ENCODE measurements at regions not wholly inside any gene's neighbourhood (a gene's known extent, or its start where the extent isn't known, plus 50 kb on each side); places are given as distances from the start of the nearest gene placed in this dataset.
"Not testable (repeated sequence)": the region's sequence is repeated elsewhere in the genome, so short reads cannot be mapped to it uniquely, and the experiment has no call there.

DNA sequence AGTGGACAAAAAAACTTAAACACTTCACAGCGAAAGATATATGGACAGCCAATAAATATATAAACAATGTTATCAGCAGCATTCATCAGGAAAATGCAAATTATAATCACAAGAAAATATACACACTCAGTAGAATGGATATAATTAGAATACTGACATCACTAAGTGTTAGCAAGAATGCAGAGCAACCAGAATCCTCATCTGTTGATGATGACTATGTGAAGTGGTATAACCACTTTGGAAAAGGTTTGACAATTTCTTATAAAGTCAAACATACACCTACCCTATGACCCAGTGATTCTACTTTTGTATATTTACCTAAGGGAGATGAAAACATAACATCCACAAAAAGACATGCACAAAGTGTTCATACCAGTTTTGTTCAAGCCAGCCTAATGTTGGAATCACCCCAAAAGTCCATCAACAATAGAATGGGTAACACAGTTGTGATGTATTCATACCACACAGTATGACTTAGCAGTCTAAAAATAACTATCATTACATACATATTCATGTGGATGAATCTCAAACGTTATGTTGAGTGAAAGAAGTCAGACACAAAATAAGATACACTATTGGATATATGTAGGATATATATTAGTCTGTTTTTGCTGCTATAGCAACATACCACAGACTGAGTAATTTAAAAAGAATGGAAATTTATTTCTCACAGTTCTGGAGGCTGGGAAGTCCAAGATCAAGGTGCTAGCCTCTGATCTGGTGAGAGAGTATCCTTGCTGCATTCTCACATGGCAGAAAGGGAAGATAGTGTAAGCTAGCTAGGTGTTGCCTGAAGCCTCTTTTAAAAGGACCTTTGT lies 148.8 kb upstream of the ADAMTSL1 start:
- TF ChIP-seq ZNF274 (IDR thresholded peaks at IDR 0.05; ENCODE audit: low read depth, low read length), result no peak
- no peak overlapping the region for H3K4me3 ChIP-seq (ENCODE audit: low read length)

DNA sequence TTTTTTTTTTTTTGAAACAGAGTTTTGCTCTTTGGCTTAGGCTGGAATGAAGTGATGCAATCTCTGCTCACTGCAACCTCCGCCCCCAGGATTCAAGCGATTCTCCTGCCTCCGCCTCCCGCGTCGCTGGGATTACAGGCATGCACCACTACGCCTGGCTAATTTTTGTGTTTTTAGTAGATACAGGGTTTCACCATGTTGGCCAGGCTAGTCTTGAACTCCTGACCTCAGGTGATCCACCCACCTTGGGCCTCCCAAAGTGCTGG lies 148.3 kb upstream of the ADAMTSL1 start:
- not testable (repeated sequence) for H3K4me3 ChIP-seq (ENCODE audit: low read length)

DNA sequence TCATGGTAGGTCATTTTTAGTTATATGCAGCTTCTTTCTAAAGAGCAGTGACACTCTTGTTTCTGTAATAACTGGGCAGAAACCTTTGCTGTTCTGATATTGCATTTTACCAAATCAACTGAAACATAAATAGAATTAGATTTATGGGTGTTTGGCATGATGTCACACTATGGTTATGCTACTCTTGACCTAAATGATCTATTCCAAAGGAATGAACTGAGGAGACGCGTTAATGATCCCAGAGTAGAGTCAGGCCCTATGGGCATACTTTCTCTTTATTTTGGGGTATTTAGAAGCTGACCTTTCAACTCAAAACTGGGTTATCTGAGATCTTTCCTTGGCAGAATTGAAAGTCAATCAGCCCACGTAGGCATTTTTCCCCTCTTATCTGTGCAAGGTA lies 146.8 kb upstream of the ADAMTSL1 start:
- TF ChIP-seq ZNF274 (IDR thresholded peaks at IDR 0.05; ENCODE audit: low read depth, low read length), result no peak
- no peak overlapping the region for H3K4me3 ChIP-seq (ENCODE audit: low read length)

DNA sequence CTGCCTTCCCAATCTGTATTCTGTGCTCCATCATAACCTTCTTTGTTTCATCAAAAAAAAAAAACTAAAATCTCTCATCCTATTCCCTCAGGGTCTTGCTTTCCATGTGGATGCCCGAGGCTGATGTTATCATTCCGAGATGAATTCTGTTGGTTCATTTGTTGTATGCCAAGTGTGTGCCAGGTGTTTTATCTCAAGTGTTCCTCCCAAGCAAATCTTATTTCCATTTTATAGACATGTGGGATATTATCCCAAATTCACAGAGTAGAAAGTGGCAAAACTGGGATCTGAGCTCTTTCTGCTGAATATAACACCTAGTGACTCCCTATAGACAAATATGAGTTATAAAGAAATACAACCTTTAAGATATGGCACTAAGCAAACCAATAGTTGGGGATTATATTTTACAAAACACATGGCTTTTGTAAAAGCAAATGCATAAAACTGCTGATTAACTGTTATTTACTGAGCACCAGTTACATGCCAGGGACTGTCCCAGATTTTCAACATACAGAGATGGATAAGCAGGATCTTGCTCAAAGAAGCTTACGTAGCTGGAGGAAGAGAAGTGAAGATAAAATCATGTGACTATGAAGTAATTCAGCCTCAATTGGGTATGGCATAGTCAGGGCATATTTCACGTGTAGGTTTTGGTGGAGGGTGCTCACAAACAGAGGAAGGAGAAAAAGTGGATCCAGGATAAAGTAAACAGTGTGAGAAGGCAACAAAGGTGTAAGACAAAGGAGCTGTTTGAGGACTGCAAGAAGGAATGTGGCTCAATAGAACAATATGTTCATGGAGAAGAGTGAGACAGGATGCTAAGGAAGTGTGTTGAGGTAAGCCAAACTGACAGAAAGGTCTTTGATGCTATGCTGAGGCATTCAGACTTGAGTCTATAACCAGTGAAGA lies 143.3 kb upstream of the ADAMTSL1 start:
- no peak for TF ChIP-seq ZNF274 (IDR thresholded peaks at IDR 0.05; ENCODE audit: low read depth, low read length)
- no peak overlapping the region for H3K4me3 ChIP-seq (ENCODE audit: low read length)

DNA sequence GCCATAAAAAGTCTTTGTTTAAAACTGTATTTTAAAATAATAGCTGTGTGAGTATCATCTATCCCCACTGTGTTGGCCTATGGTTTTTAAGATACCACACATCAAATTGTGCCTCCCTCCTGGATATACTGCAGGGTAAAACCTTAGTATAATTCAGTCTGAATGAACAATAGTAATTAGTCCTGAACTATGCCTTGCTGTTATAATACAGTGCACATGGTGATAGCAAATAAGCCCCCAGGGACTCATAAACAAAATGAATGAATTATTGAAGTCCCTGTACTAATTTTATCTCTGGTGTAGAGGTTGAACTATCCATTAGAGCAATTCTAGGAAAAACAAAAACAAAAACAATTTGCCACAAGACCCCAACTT lies 142.7 kb upstream of the ADAMTSL1 start:
- no peak overlapping the region for H3K4me3 ChIP-seq (ENCODE audit: low read length)
- no peak for TF ChIP-seq ZNF274 (IDR thresholded peaks at IDR 0.05; ENCODE audit: low read depth, low read length)

DNA sequence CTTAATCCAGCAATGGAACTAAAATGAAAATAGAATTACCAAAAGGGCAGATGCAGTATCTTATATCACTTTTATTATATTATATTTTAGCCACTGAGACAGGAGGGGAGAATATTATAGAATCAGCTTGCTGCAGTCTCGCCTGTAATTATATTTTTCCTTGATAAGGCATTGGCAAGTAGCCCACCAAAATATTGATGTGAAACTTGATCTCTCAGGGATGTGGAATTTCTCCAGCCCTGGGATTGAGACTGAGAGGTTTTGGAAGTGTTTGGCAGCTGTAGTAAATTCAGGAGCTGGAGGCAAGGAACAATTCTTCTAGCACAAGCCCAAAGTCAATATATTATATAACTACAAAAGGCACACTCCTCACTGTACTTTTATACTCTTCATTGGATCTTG lies 142.1 kb upstream of the ADAMTSL1 start:
- no peak for TF ChIP-seq ZNF274 (IDR thresholded peaks at IDR 0.05; ENCODE audit: low read depth, low read length)
- no peak overlapping the region for H3K4me3 ChIP-seq (ENCODE audit: low read length)

DNA sequence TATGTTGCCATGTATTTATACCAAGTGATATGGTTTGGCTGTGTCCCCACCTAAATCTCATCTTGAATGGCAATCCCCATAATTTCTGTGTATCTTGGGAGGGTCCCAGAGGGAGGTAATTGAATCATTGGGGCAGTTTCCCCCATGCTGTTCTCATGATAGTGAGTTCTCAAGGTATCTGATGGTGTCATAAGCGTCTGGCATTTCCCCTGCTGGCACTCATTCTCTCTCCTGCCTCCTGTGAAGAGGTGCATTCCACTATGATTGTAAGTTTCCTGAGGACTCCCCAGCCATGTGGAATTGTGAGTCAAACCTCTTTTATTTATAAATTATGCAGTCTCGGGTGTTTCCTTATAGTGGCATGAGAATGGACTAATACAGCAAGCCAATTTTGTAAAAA lies 140.8 kb upstream of the ADAMTSL1 start:
- TF ChIP-seq ZNF274 (IDR thresholded peaks at IDR 0.05; ENCODE audit: low read depth, low read length), result no peak
- H3K4me3 ChIP-seq (ENCODE audit: low read length), result no peak overlapping the region

DNA sequence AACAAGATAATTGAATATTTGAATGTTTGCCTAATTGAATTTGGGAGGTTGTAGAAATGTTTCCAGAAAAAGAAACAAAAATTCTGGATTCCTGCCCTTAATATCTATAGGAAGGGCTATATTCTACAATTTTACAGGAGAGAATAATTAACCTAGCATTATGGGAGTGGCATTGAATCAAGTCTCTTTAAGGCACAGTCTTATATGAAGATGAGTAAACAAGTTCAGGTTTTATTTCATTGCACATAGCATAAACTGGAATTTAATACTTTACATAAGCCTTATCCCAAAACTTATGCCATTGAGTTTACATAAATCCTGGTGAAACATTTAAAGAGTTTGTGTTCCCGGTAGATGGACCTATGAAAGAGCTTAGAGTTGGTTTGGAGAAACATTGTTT lies 138.1 kb upstream of the ADAMTSL1 start:
- no peak overlapping the region for H3K4me3 ChIP-seq (ENCODE audit: low read length)
- TF ChIP-seq ZNF274 (IDR thresholded peaks at IDR 0.05; ENCODE audit: low read depth, low read length), result no peak

DNA sequence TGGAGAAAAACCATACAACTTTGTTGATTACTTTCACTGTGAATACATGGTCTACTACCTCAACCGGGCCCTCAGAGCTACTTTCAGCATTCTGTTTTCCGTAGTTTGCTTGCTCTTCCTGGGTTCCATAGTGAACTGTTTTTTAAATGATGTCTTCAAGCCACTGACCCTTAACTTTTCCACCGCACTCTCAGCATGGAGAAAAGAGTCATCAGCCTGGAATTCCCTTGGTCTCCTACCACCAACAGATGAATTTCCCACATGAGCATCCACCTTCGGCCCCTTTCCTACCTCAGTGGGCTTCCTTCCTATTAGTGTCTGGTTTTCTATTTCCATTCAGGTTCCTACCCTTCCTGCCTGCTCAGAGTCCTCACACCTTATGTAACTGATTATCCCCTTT lies 135.9 kb upstream of the ADAMTSL1 start:
- TF ChIP-seq ZNF274 (IDR thresholded peaks at IDR 0.05; ENCODE audit: low read depth, low read length), result no peak
- H3K4me3 ChIP-seq (ENCODE audit: low read length), result no peak overlapping the region

DNA sequence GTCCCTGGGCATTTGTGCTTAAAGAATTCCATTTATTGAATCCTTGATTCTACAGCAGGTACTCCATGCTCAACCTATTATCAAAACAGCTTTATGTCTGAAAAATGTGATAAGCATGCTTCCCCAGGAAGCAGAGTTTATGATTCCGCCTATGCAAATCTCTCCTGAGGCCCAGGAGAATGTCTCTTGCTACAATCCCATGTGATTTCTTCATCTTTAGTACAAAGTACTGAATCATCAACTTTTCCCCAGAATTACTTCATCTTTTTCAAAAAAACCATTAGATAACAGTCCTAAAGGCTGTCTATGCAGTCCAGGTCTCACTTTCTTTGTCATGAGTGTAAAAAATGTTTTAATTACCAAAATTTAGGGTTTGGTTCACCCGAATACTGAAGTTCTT lies 130.2 kb upstream of the ADAMTSL1 start:
- H3K4me3 ChIP-seq (ENCODE audit: low read length), result no peak overlapping the region
- no peak for TF ChIP-seq ZNF274 (IDR thresholded peaks at IDR 0.05; ENCODE audit: low read depth, low read length)

DNA sequence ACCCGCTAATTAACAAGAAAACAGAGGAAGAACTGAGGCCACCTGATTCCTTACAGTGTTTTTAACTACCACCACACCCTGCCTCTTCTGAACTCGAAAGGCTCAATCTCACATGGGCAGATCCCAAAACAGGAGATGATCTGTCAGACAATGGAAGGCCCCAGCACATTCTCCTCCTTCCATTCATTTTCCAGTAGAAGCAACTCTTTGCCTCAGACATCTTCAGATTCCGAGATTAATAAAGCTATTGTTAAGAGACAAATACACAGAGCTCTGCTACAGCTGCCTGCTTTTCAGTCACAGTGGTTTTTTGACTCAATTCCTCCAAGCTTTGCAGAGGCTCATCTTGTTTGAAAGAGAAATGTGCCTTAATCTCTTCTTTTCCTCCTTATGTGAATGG lies 127.2 kb upstream of the ADAMTSL1 start:
- no peak for TF ChIP-seq ZNF274 (IDR thresholded peaks at IDR 0.05; ENCODE audit: low read depth, low read length)
- no peak overlapping the region for H3K4me3 ChIP-seq (ENCODE audit: low read length)

DNA sequence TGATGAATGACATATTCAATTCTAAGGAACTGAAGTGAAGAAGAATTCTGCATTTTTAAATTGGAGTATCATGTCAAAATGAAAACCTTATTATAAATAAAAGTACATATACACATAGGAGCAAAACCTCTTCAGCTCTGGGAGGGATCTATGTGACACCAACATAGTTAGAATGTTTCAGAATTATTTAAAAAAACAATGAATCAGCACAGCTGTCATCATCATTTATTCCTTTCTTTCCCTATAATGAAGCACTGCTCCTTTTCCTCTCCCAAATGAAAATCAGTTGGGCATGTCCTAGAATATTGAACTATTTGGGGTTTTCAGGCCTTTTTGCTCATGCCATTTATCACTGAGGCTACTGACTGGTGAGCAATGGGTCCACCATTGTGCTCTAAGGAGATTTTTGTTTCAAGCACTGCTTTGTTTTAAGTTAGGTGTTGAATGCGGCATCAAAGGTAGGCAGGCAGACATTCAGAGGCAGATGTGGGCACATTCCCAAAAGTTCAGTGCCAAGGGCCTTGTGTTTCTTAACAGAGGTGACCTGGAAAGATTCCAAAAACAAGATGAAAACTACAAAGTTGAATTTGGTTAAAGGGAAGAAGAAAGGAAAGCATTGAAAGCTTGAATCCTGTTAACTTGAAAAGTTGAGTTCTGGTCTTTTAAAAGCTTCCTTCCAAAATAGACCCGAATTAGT lies 126.4 kb upstream of the ADAMTSL1 start:
- no peak for TF ChIP-seq ZNF274 (IDR thresholded peaks at IDR 0.05; ENCODE audit: low read depth, low read length)
- no peak overlapping the region for H3K4me3 ChIP-seq (ENCODE audit: low read length)

DNA sequence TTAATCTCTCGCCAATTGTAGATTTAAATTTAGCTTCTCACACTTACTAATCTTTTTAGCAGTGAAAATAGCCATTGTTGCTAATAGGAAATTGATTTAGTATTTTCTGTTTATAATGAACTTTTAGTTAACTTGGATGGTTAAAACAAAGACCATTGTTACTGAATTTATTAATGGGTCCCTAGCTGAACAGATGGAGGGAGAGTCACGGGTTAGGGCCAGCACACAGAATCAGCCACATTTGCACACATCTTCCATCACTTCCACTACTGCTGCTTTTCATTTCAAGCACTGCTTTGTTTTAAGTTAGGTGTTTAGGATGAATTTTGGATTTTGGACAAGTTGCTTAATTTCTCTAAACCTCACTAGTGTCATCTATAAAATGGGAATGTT lies 125.9 kb upstream of the ADAMTSL1 start:
- TF ChIP-seq ZNF274 (IDR thresholded peaks at IDR 0.05; ENCODE audit: low read depth, low read length), result no peak
- H3K4me3 ChIP-seq (ENCODE audit: low read length), result no peak overlapping the region

DNA sequence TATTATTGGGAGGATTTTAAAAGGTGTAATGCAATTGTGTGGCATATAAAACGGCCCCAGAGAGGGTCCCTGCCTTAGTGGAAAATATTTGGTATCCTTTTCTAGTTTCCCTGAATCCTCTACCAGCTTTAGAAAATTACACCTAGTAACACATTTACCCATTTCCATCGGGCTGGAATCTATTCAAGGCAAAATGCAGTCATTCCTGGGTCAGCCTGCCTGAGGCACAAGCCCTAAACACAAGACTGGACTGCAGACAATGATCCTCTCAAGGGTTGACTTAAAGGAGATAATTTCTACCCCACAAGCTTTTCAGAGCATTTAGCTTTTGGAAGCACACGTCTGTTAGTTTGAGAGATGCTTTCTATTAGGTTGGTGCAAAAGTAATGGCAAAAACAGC lies 124.4 kb upstream of the ADAMTSL1 start:
- H3K4me3 ChIP-seq (ENCODE audit: low read length), result no peak overlapping the region
- TF ChIP-seq ZNF274 (IDR thresholded peaks at IDR 0.05; ENCODE audit: low read depth, low read length), result no peak

DNA sequence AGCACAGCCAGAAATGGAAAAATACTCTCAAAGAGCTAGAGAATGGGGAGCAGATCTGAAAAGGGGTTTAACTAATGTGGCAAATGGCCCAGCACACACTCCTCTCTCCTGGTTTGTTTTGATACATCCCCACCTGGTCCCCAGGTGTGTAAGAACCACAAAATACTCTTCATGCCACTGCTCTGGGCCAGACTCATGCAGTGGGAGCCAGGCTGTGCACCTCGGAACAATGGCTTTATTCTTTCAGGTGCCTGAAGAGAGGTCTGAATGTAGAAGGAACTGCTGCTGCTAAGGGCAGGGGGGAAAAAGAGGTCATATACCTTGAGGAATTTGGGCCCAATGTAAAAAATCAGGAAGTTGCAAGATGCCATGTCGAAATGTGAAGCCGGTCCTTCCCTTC lies 123.9 kb upstream of the ADAMTSL1 start:
- TF ChIP-seq ZNF274 (IDR thresholded peaks at IDR 0.05; ENCODE audit: low read depth, low read length), result no peak
- no peak overlapping the region for H3K4me3 ChIP-seq (ENCODE audit: low read length)
